ENCODE measurements at regions not wholly inside any gene's neighbourhood (a gene's known extent, or its start where the extent isn't known, plus 50 kb on each side); places are given as distances from the start of the nearest gene placed in this dataset.

- TF ChIP-seq EP300 (IDR thresholded peaks at IDR 0.05; ENCODE audit: low read depth) (no peak), POLR2A (IDR thresholded peaks at IDR 0.05) (no peak), CTCF (IDR thresholded peaks at IDR 0.05) (no peak), POLR2AphosphoS5 (IDR thresholded peaks at IDR 0.05) (no peak)
Observed at GRCh38 chr4:132203618-132204017, 945.5 kb upstream of the PCDH10 start.
